Endothelial cell of umbilical vein (primary cell): ENCODE measurements at regions not wholly inside any gene's neighbourhood (a gene's known extent, or its start where the extent isn't known, plus 50 kb on each side); places are given as distances from the start of the nearest gene placed in this dataset.

Source experiments
- BruUV-seq: library from RNA; stranded (reverse); fragments of 400-500 nt; replicated peaks from 2 replicates; lab custom pipeline; 2021; lab: Mats Ljungman, UMichigan
- CTCF ChIA-PET: fragments of 300-600, 350-600 bp; sonication (Branson Sonifier 250); formaldehyde crosslinking; loops from one replicate; lab custom pipeline; 2021; ENCODE audit warnings: antibody characterized with exemption, inconsistent platforms; lab: Charles Lee
- POLR2A ChIA-PET: fragments of 300-600, 350-600 bp; sonication (Branson Sonifier 250); formaldehyde crosslinking; loops from one replicate; lab custom pipeline; 2021; ENCODE audit warnings: antibody characterized with exemption, inconsistent platforms; lab: Charles Lee
- DNase-seq: peaks from one replicate; pipeline ENCODE4 v3.0.0-alpha.2; 2011; ENCODE audit warnings: low read depth, low spot score
- FAIRE-seq: peaks from 2 replicates; lab custom pipeline; 2011; peaks lifted over from hg19 to GRCh38; lab: Jason Lieb, UNC
- H2AFZ ChIP-seq: 2 replicates; pipeline ENCODE4 v1.6.0; 2012; ENCODE audit warnings: low read depth, low read length, control low read depth, inconsistent platforms
- H3K27ac ChIP-seq: 2 replicates; pipeline ENCODE4 v1.5.1; 2011; ENCODE audit warnings: low read depth, mild to moderate bottlenecking, control low read depth, low read length, moderate library complexity; ENCODE audit not compliant: insufficient read depth
- H3K27me3 ChIP-seq, 2 experiments: 2 replicates each; pipeline versions ENCODE4 v1.6.0 to v1.6.1; 2011; ENCODE audit warnings: low read length in 2 of 2, mixed read lengths in 1 of 2; ENCODE audit not compliant: control insufficient read depth in 2 of 2, insufficient read depth in 2 of 2
- H3K36me3 ChIP-seq, 2 experiments: 2 replicates in 1 of 2; 3 replicates in 1 of 2; pipeline ENCODE4 v1.5.1; 2011; ENCODE audit warnings: low read length in 2 of 2, mild to moderate bottlenecking in 1 of 2, moderate library complexity in 1 of 2; ENCODE audit not compliant: control insufficient read depth in 2 of 2, insufficient read depth in 2 of 2; ENCODE audit errors: extremely low read depth in 1 of 2
- H3K4me1 ChIP-seq: 3 replicates; pipeline ENCODE4 v1.5.1; 2011; ENCODE audit warnings: mild to moderate bottlenecking, low read length; ENCODE audit not compliant: control insufficient read depth, insufficient read depth; ENCODE audit errors: extremely low read depth
- H3K4me2 ChIP-seq: 2 replicates; pipeline ENCODE4 v1.6.1; 2011; ENCODE audit warnings: low read length, control low read depth, mixed read lengths; ENCODE audit not compliant: insufficient read depth
- H3K4me3 ChIP-seq, 3 experiments: fragments of 200-600 bp in 1 of 3; sonication (generic), shearing (Covaris generic) in 1 of 3; replicated peaks in 1 of 3; 2 replicates each; pipeline ENCODE4 v1.5.1; 2011 to 2016; ENCODE audit warnings: control low read depth in 3 of 3, low read length in 3 of 3, mild to moderate bottlenecking in 2 of 3, inconsistent platforms in 1 of 3, low read depth in 1 of 3, moderate library complexity in 1 of 3; ENCODE audit not compliant: insufficient read depth in 1 of 3
- H3K79me2 ChIP-seq: 2 replicates; pipeline ENCODE4 v1.6.0; 2012; ENCODE audit warnings: low read length, inconsistent platforms; ENCODE audit not compliant: control insufficient read depth, insufficient read depth
- H3K9ac ChIP-seq: replicated peaks from 2 replicates; pipeline ENCODE3; 2011; ENCODE audit warnings: low read length, control low read depth; ENCODE audit not compliant: insufficient read depth; ENCODE audit errors: extremely low read depth
- H3K9me1 ChIP-seq: replicated peaks from 3 replicates; pipeline ENCODE4 v1.6.0; 2011; ENCODE audit warnings: mild to moderate bottlenecking, low read length; ENCODE audit not compliant: control insufficient read depth, insufficient read depth; ENCODE audit errors: extremely low read depth
- H3K9me3 ChIP-seq: replicated peaks from 2 replicates; pipeline ENCODE4 v1.5.1; 2012; ENCODE audit warnings: low read length, inconsistent platforms; ENCODE audit not compliant: control insufficient read depth, insufficient read depth
- H4K20me1 ChIP-seq: replicated peaks from 2 replicates; pipeline ENCODE3; 2011; ENCODE audit warnings: mild to moderate bottlenecking, low read length; ENCODE audit not compliant: control insufficient read depth, insufficient read depth; ENCODE audit errors: extremely low read depth
- EZH2 ChIP-seq: IDR thresholded peaks from 2 replicates; pipeline ENCODE4 v1.6.1; 2012; ENCODE audit warnings: borderline replicate concordance, low read depth, mild to moderate bottlenecking, moderate library complexity, low read length, inconsistent platforms; ENCODE audit not compliant: severe bottlenecking
- FOS ChIP-seq: IDR thresholded peaks from 2 replicates; pipeline ENCODE4 v1.6.1; 2011; ENCODE audit warnings: mild to moderate bottlenecking, low read length, moderate library complexity, borderline replicate concordance; ENCODE audit not compliant: insufficient read depth
- GATA2 ChIP-seq: IDR thresholded peaks from 2 replicates; pipeline ENCODE4 v1.7.0; 2011; ENCODE audit warnings: low read depth, mild to moderate bottlenecking, moderate library complexity, mixed read lengths, low read length; ENCODE audit not compliant: insufficient read length, insufficient read depth
- JUN ChIP-seq: IDR thresholded peaks from 2 replicates; pipeline ENCODE4 v1.6.1; 2011; ENCODE audit warnings: borderline replicate concordance, low read depth; ENCODE audit not compliant: insufficient read length, insufficient read depth
- MYC ChIP-seq: IDR thresholded peaks from one replicate; pipeline ENCODE4 v1.6.1; 2011; ENCODE audit warnings: mild to moderate bottlenecking, low read depth, low read length
- POLR2A ChIP-seq: IDR thresholded peaks from 2 replicates; pipeline ENCODE4 v1.6.1; 2012; ENCODE audit warnings: low read depth, mild to moderate bottlenecking, control low read depth, low read length
- POLR2AphosphoS5 ChIP-seq: IDR thresholded peaks from 2 replicates; pipeline ENCODE4 v1.6.1; 2012; ENCODE audit warnings: low read depth, mild to moderate bottlenecking, control low read depth, low read length, moderate library complexity; ENCODE audit not compliant: insufficient read depth
- dilution Hi-C: fragments of 300-500 bp; cut with MboI; formaldehyde crosslinking; loops from one replicate; pipeline ENCODE4 v1.15.0; 2019; ENCODE audit warnings: low sequenced_read_pairs; ENCODE audit not compliant: extremely low pct_ligation_motif_present
- intact Hi-C: fragments of 100-400 bp; cut with micrococcal nuclease; formaldehyde crosslinking; loops from one replicate; pipeline ENCODE4 v1.10.0; 2022
- TF ChIP-seq, protein P1 (sequence below): IDR thresholded peaks from 2 replicates; pipeline ENCODE4 v1.6.1; 2011; ENCODE audit not compliant: insufficient read depth, insufficient read length
- TF ChIP-seq, protein P2 (sequence below), 2 donors: IDR thresholded peaks; 1 replicate in 1 of 2; 2 replicates in 1 of 2; pipeline ENCODE4 v1.5.1; 2011; ENCODE audit warnings: low read length in 2 of 2, mild to moderate bottlenecking in 2 of 2, moderate library complexity in 2 of 2, control low read depth in 1 of 2, inconsistent platforms in 1 of 2, low read depth in 1 of 2; ENCODE audit not compliant: insufficient read depth in 1 of 2; ENCODE audit errors: extremely low read depth in 1 of 2

DNA sequence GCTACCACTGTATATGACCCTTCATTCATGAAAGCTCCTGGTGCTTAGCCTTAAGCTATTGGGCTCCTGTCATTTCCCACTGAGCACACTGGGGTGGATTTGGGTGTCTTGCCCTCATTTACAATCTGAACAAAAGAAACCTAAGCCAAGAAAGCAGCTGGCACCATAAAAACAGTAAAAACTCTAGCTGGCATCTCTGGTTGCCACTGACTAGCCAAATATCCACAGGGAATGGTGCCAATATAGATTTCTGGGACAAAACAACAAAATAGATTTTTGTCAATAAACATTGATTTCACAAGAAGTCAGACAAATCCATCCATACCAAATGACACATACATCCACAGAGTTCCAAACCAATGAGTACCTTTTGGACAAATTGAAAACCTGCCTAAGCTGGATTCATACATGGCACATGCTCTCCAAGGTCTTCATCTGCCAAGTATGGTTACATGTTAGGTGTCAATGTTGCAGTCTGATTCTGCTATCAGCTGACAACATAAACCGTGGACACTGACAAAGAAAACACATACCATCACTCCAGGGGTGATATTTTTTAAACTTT, 1081.5 kb upstream of the ZEB2 start:
- Histone ChIP-seq H3K4me1 (peaks cover 17% of the 10 kb centered on the region), H3K4me2 (no peak overlapping the region), H3K27ac (no peak overlapping the region), H3K9me1 (no peaks in the 10 kb centered on the region), H4K20me1 (no peaks in the 10 kb centered on the region), H3K9ac (no peak overlapping the region), H3K79me2 (no peaks in the 10 kb centered on the region), H3K36me3 (no peaks in the 10 kb centered on the region), H3K9me3 (no peaks in the 10 kb centered on the region), H3K27me3 (no peaks in the 10 kb centered on the region), H2AFZ (no peak overlapping the region), H3K4me3 (no peak overlapping the region)
- DNase-seq (no peak), FAIRE-seq (no peak)
- no TSS peak for BruUV-seq
- POLR2A ChIA-PET: no interaction called here
- dilution Hi-C loops (no loop called here), intact Hi-C loops (no loop called here)
- TF ChIP-seq POLR2A: no peak
- TF ChIP-seq GATA2: no peak
- no peak for TF ChIP-seq FOS
- no peak for TF ChIP-seq MYC
- no peak for TF ChIP-seq JUN
- TF ChIP-seq, protein P1, sequence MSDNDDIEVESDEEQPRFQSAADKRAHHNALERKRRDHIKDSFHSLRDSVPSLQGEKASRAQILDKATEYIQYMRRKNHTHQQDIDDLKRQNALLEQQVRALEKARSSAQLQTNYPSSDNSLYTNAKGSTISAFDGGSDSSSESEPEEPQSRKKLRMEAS: no peak
- no peak for TF ChIP-seq POLR2AphosphoS5
- TF ChIP-seq, protein P2, sequence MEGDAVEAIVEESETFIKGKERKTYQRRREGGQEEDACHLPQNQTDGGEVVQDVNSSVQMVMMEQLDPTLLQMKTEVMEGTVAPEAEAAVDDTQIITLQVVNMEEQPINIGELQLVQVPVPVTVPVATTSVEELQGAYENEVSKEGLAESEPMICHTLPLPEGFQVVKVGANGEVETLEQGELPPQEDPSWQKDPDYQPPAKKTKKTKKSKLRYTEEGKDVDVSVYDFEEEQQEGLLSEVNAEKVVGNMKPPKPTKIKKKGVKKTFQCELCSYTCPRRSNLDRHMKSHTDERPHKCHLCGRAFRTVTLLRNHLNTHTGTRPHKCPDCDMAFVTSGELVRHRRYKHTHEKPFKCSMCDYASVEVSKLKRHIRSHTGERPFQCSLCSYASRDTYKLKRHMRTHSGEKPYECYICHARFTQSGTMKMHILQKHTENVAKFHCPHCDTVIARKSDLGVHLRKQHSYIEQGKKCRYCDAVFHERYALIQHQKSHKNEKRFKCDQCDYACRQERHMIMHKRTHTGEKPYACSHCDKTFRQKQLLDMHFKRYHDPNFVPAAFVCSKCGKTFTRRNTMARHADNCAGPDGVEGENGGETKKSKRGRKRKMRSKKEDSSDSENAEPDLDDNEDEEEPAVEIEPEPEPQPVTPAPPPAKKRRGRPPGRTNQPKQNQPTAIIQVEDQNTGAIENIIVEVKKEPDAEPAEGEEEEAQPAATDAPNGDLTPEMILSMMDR (IDR thresholded peaks at IDR 0.05; ENCODE audit: extremely low read depth in 1 of 2, insufficient read depth in 1 of 2, low read depth in 1 of 2, low read length in 2 of 2): no peak
- no peak for TF ChIP-seq EZH2
- CTCF ChIA-PET: interaction anchor here (1.1 kb wide), 1 partner anchor 151 kb away, joined by 4 read pairs; no protein-coding TSS in a partner anchor
